ENCODE measurements at regions not wholly inside any gene's neighbourhood (a gene's known extent, or its start where the extent isn't known, plus 50 kb on each side); places are given as distances from the start of the nearest gene placed in this dataset.

DNA sequence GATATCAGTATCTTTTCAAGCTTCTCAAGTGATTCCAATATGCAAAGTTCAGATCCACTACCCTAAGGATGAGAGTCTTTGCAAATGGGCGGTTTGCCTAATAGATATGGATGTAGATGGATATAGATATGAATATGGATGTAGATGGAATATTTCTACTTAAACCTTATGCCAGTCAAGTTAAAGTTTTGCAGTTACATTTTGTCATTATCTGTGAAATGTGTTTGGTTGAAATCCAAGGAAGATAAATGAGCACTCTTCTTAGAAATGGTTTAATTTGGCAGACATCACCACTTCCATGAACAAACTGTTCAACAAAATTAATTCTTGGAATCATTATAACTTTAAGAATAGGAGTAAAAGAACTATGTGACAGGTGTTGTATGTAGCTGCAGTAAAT, 1066.6 kb downstream of the PCDH18 start:
- intact Hi-C loops (cut with DNase I): no loop called here
- no peaks in the 10 kb centered on the region for H3K9me3 ChIP-seq
- peaks cover 0 to 4% of the 10 kb centered on the region in 2 donors for H3K27me3 ChIP-seq
- DNase-seq (no peak), ATAC-seq (no peak)
- H3K36me3 ChIP-seq: no peaks in the 10 kb centered on the region
- WGBS (ENCODE audit: insufficient coverage, low coverage, low lambda C conversion rate, missing lambda C conversion rate): 31% methylated on average over 1 of the region's 1 CpG
- TF ChIP-seq, protein P1, sequence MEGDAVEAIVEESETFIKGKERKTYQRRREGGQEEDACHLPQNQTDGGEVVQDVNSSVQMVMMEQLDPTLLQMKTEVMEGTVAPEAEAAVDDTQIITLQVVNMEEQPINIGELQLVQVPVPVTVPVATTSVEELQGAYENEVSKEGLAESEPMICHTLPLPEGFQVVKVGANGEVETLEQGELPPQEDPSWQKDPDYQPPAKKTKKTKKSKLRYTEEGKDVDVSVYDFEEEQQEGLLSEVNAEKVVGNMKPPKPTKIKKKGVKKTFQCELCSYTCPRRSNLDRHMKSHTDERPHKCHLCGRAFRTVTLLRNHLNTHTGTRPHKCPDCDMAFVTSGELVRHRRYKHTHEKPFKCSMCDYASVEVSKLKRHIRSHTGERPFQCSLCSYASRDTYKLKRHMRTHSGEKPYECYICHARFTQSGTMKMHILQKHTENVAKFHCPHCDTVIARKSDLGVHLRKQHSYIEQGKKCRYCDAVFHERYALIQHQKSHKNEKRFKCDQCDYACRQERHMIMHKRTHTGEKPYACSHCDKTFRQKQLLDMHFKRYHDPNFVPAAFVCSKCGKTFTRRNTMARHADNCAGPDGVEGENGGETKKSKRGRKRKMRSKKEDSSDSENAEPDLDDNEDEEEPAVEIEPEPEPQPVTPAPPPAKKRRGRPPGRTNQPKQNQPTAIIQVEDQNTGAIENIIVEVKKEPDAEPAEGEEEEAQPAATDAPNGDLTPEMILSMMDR (IDR thresholded peaks at IDR 0.05): no peak
- TF ChIP-seq POLR2A (IDR thresholded peaks at IDR 0.05): no peak
- no peak overlapping the region for H3K4me3 ChIP-seq
- H3K27ac ChIP-seq: no peak overlapping the region
- H3K4me1 ChIP-seq: no peaks in the 10 kb centered on the region

DNA sequence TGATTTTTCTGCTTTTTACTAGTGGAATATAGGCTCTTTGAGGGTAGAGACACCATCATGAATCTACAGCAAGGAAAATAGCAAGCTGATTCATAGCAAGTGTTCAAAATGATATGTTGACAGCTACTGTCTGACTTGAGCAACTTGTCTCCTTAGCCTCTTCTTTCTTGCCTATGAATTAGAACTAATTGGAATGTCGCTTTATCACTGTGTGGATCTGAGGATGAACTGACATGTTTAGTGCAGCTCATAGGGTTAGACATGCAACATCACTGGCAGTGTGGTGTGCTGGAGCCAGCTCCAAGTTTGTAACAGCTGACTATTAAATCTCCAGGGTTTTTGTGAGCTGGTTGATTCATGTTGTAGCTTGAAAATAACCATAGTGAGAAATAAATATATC, 1068.4 kb downstream of the PCDH18 start:
- H3K27me3 ChIP-seq: peaks cover 0 to 4% of the 10 kb centered on the region in 2 donors
- TF ChIP-seq, protein P1 (IDR thresholded peaks at IDR 0.05): no peak
- TF ChIP-seq POLR2A (IDR thresholded peaks at IDR 0.05): no peak
- no peak overlapping the region for H3K27ac ChIP-seq
- no peaks in the 10 kb centered on the region for H3K9me3 ChIP-seq
- H3K4me1 ChIP-seq: no peaks in the 10 kb centered on the region
- whole genome bisulfite sequencing (ENCODE audit: insufficient coverage, low coverage, low lambda C conversion rate, missing lambda C conversion rate): 20% methylated on average over 1 of the region's 1 CpG
- DNase-seq (no peak), ATAC-seq (no peak)
- intact Hi-C loops (cut with DNase I): no loop called here
- H3K4me3 ChIP-seq: no peak overlapping the region
- no peaks in the 10 kb centered on the region for H3K36me3 ChIP-seq

DNA sequence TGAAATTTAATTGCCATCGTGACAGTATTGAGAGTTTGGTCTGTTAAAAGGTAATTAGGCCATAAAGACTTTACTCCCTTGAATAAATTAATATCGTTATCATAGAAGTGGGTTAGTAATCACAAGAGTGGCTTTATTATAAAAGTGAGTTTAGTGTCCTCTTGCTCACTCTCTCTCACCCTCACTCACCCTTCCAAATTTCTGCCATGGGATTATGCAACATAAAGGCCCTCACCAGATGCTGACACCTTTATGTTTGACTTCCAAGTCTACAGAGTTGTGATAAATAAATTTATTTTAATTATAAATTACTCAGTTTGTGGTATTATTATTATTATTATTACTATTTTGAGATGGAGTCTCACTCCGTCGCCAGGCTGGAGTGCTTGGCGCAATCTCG, 1070.8 kb downstream of the PCDH18 start:
- Histone ChIP-seq H3K36me3 (no peaks in the 10 kb centered on the region), H3K27me3 (no peaks in the 10 kb centered on the region), H3K4me3 (no peak overlapping the region), H3K27ac (no peak overlapping the region), H3K4me1 (no peaks in the 10 kb centered on the region), H3K9me3 (no peaks in the 10 kb centered on the region)
- DNase-seq (no peak), ATAC-seq (no peak)
- TF ChIP-seq, protein P1 (IDR thresholded peaks at IDR 0.05): no peak
- TF ChIP-seq POLR2A (IDR thresholded peaks at IDR 0.05): no peak
- intact Hi-C loops (cut with DNase I): no loop called here
- WGBS (ENCODE audit: insufficient coverage, low coverage, low lambda C conversion rate, missing lambda C conversion rate): 75% methylated on average over 6 of the region's 6 CpGs

DNA sequence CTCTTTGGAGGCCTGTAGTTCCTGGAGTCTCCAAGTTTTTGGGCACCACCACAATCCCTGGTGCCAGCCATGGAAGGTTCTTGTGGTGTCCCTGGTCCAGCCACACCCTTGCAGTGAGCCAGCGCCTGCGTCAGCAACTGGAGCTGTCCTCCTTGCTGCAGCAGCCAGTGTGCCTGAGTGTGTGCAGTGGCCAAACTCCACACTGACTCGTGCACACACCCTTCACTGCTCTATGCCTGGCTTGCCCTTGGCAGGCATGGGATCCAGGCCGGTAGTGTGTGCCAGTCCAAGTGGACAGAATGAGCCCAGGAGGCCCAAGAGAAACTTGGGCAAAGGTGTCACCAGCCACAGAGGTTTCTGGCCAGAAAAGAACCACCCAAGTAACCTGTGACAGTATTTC, 1074.0 kb downstream of the PCDH18 start:
- no peaks in the 10 kb centered on the region for H3K9me3 ChIP-seq
- no peak overlapping the region for H3K4me3 ChIP-seq
- intact Hi-C loops (cut with DNase I): no loop called here
- no peak for ATAC-seq
- H3K36me3 ChIP-seq: no peaks in the 10 kb centered on the region
- WGBS (ENCODE audit: insufficient coverage, low coverage, low lambda C conversion rate, missing lambda C conversion rate): no CpG with 5 or more reads among the region's 4 CpGs
- no peaks in the 10 kb centered on the region for H3K4me1 ChIP-seq
- TF ChIP-seq, protein P1 (IDR thresholded peaks at IDR 0.05): no peak
- TF ChIP-seq POLR2A (IDR thresholded peaks at IDR 0.05): no peak
- no peaks in the 10 kb centered on the region for H3K27me3 ChIP-seq
- no peak for DNase-seq
- H3K27ac ChIP-seq: no peak overlapping the region

DNA sequence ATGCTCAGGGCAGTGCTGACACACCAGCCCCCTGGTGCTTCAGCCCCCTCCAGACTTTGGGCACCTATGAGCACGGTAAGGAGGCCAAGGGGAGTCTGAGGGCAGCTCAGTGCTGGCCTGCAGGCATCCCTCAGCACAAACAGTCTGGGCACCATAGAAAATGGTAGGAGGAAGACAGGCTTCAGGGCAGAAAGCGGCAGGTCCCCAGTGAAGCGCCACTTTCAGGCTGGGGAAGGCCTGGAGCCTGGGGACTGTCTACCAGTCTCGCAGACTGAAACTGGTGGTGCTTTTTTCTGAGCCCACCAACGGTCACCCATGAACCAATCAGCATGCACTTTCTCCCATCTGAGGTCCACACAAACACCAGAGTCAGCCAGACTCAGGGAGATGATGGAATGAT, 1074.7 kb downstream of the PCDH18 start:
- Histone ChIP-seq H3K9me3 (no peaks in the 10 kb centered on the region), H3K4me1 (no peaks in the 10 kb centered on the region), H3K27ac (no peak overlapping the region), H3K27me3 (no peaks in the 10 kb centered on the region), H3K36me3 (no peaks in the 10 kb centered on the region), H3K4me3 (no peak overlapping the region)
- DNase-seq (no peak), ATAC-seq (no peak)
- TF ChIP-seq POLR2A (IDR thresholded peaks at IDR 0.05): no peak
- TF ChIP-seq, protein P1 (IDR thresholded peaks at IDR 0.05): no peak
- intact Hi-C loops (cut with DNase I): no loop called here
- WGBS (ENCODE audit: insufficient coverage, low coverage, low lambda C conversion rate, missing lambda C conversion rate): 45% methylated on average over 3 of the region's 5 CpGs
